ENCODE measurements at regions not wholly inside any gene's neighbourhood (a gene's known extent, or its start where the extent isn't known, plus 50 kb on each side); places are given as distances from the start of the nearest gene placed in this dataset.

GRCh38 chr4:81639248-81639647 lies 167.5 kb upstream of the RASGEF1B start:
- intact Hi-C loops (cut with micrococcal nuclease; ENCODE audit: unreplicated experiment): loop anchor here (10.0 kb wide), 1 partner anchor 64 kb away; no protein-coding TSS in a partner anchor
- H3K27ac ChIP-seq (ENCODE audit: low read length): no peak overlapping the region
- TF ChIP-seq REST (IDR thresholded peaks at IDR 0.05; ENCODE audit: insufficient read depth in 1 of 2, low read depth in 2 of 2, low read length in 1 of 2) (no peak), POLR2AphosphoS5 (IDR thresholded peaks at IDR 0.05; ENCODE audit: low read depth, low read length) (no peak), CTCF (IDR thresholded peaks at IDR 0.05) (no peak), TCF7L2 (IDR thresholded peaks at IDR 0.05; ENCODE audit: low read depth, low read length) (no peak), SIN3A (IDR thresholded peaks at IDR 0.05; ENCODE audit: borderline replicate concordance, insufficient read depth, low read depth, low read length) (no peak)
- H3K4me3 ChIP-seq (ENCODE audit: low read depth in 2 of 2, low read length in 2 of 2): no peak overlapping the region
- ATAC-seq: no peak
- H3K27me3 ChIP-seq (ENCODE audit: control insufficient read depth, insufficient read depth, low read length): no peaks in the 10 kb centered on the region
- ChIA-PET POLR2A (no interaction called here), CTCF (no interaction called here)
- no TSS peak for BruUV-seq (replicated peaks)
- DNase-seq (ENCODE audit: low read depth, low spot score): no peak
- H3K36me3 ChIP-seq (ENCODE audit: control insufficient read depth, insufficient read depth, low read length): no peaks in the 10 kb centered on the region
- no peaks in the 10 kb centered on the region for H3K9me3 ChIP-seq (ENCODE audit: control insufficient read depth, insufficient read depth, low read depth, low read length)
- in situ Hi-C loops (cut with HindIII; ENCODE audit: low pct_unique_long_range_greater_than_20kb, low sequenced_read_pairs): no loop called here
- no peaks in the 10 kb centered on the region for H3K4me1 ChIP-seq (ENCODE audit: control insufficient read depth, insufficient read depth, low read length)

GRCh38 chr4:81638698-81639097 lies 167.0 kb upstream of the RASGEF1B start:
- Histone ChIP-seq H3K4me1 (ENCODE audit: control insufficient read depth, insufficient read depth, low read length) (no peaks in the 10 kb centered on the region), H3K36me3 (ENCODE audit: control insufficient read depth, insufficient read depth, low read length) (no peaks in the 10 kb centered on the region), H3K4me3 (ENCODE audit: low read depth in 2 of 2, low read length in 2 of 2) (no peak overlapping the region), H3K9me3 (ENCODE audit: control insufficient read depth, insufficient read depth, low read depth, low read length) (no peaks in the 10 kb centered on the region), H3K27ac (ENCODE audit: low read length) (no peak overlapping the region), H3K27me3 (ENCODE audit: control insufficient read depth, insufficient read depth, low read length) (no peaks in the 10 kb centered on the region)
- no TSS peak for BruUV-seq (replicated peaks)
- DNase-seq (ENCODE audit: low read depth, low spot score) (no peak), ATAC-seq (no peak)
- POLR2A ChIA-PET: no interaction called here
- in situ Hi-C loops (cut with HindIII; ENCODE audit: low pct_unique_long_range_greater_than_20kb, low sequenced_read_pairs): no loop called here
- intact Hi-C loops (cut with micrococcal nuclease; ENCODE audit: unreplicated experiment): loop anchor here (10.0 kb wide), 1 partner anchor 64 kb away; no protein-coding TSS in a partner anchor
- CTCF ChIA-PET: no interaction called here
- no peak for TF ChIP-seq SIN3A (IDR thresholded peaks at IDR 0.05; ENCODE audit: borderline replicate concordance, insufficient read depth, low read depth, low read length)
- TF ChIP-seq REST (IDR thresholded peaks at IDR 0.05; ENCODE audit: insufficient read depth in 1 of 2, low read depth in 2 of 2, low read length in 1 of 2): no peak
- TF ChIP-seq CTCF (IDR thresholded peaks at IDR 0.05): no peak
- no peak for TF ChIP-seq POLR2AphosphoS5 (IDR thresholded peaks at IDR 0.05; ENCODE audit: low read depth, low read length)
- no peak for TF ChIP-seq TCF7L2 (IDR thresholded peaks at IDR 0.05; ENCODE audit: low read depth, low read length)

Data from Panc1 (cell line).